GM23248 (cell line): ENCODE measurements at regions not wholly inside any gene's neighbourhood (a gene's known extent, or its start where the extent isn't known, plus 50 kb on each side); places are given as distances from the start of the nearest gene placed in this dataset.

Source experiments
- EZH2 ChIP-seq: fragments of 200-600 bp; sonication (generic); IDR thresholded peaks from 2 replicates; pipeline ENCODE4 v1.6.1; 2018; ENCODE audit warnings: antibody characterized with exemption, mild to moderate bottlenecking; ENCODE audit not compliant: insufficient read depth, poor library complexity, severe bottlenecking
- EZH2phosphoT487 ChIP-seq: fragments of 200-600 bp; sonication (generic); IDR thresholded peaks from 2 replicates; pipeline ENCODE4 v1.6.1; 2018; ENCODE audit warnings: antibody characterized with exemption, moderate library complexity, mild to moderate bottlenecking, low read depth; ENCODE audit not compliant: insufficient read depth

DNA sequence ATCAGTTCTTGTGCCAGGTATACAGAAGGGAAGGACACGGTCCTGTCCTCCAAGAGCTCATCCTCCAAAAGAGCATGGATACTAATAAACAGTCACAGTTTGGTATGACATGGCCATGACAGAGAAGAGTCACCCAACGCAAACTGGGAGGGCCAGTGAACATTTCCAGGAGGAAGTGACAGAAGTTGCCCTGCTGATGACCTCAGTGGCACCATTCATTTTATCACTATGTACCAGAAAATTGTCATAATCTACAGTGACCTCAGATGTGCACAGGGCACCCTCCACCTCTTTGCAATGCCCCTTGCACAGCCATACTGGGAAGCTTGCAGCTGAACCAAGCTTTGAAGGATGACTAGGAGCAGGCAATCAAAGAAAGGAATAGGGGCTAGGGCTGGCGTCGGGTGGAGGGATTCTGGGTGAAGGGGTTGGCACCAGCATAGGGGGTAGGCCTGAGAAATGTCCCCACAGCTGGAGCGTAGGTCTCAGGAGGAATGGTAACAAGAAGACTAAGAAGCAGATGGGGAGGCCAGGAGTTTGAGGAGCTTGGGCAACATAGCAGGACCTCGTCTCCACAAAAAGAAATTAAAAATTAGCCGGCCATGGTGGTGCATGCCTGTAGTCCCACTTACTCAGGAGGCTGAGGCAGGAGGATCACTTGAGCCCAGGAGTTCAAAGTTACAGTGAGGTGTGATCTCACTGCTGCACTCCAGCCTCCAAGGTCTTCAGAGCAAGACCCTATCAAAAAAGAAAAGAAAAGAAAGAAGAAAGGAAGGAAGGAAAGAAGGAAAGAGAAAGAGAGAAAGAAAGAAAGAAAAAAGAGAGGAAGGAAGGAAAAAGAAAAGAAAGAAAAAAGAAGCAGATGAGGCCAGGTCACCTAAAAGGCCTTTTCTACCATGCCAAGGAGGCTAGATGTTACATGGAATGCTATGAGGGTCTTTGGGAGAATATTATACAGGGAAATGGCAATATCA is 65.3 kb upstream of the SNX9 start:
- TF ChIP-seq EZH2 (no peak), EZH2phosphoT487 (no peak)
